Body of pancreas (tissue), 4 donors: ENCODE measurements at regions not wholly inside any gene's neighbourhood (a gene's known extent, or its start where the extent isn't known, plus 50 kb on each side); places are given as distances from the start of the nearest gene placed in this dataset.

Source experiments
- ATAC-seq: fragments of 150-250 bp; one replicate; pipeline ENCODE4 v1.9.1; 2016
- DNase-seq, 4 donors: peaks; one replicate each; pipeline ENCODE4 v3.0.0-alpha.2; 2019
- H3K27ac ChIP-seq, 4 donors: fragments of 200-600 bp; sonication (generic); 1 replicate in 3 of 4; 2 replicates in 1 of 4; pipeline versions ENCODE4 v1.5.1 to v1.6.1; 2016 to 2019; ENCODE audit warnings: mild to moderate bottlenecking in 1 of 4, mixed read lengths in 1 of 4, moderate library complexity in 1 of 4
- H3K27me3 ChIP-seq, 2 donors: fragments of 200-600 bp; sonication (generic); one replicate each; pipeline ENCODE4 v1.6.0; 2016; ENCODE audit warnings: mild to moderate bottlenecking in 1 of 2
- H3K36me3 ChIP-seq, 2 donors: fragments of 200-600 bp; sonication (generic); replicated peaks in 1 of 2; 2 replicates each; pipeline ENCODE4 v1.5.1; 2016; ENCODE audit warnings: low read depth in 2 of 2; ENCODE audit not compliant: insufficient read depth in 1 of 2
- H3K4me1 ChIP-seq: fragments of 200-600 bp; sonication (generic); one replicate; pipeline ENCODE4 v1.6.0; 2016
- H3K4me3 ChIP-seq, 2 donors: fragments of 200-600 bp; sonication (generic); 1 replicate in 1 of 2; 2 replicates in 1 of 2; pipeline ENCODE4 v1.5.1; 2016 to 2019
- H3K9me3 ChIP-seq, 3 donors: fragments of 200-600 bp; sonication (generic); 1 replicate in 2 of 3; 2 replicates in 1 of 3; pipeline ENCODE4 v1.5.1; 2016
- CTCF ChIP-seq, 7 experiments: fragments of 450-650 bp in 4 of 7; fragments of 200-600 bp in 3 of 7; sonication (generic) in 3 of 7; IDR thresholded peaks; one replicate each; pipeline ENCODE4 v1.5.1; 2016 to 2019; ENCODE audit warnings: antibody characterized with exemption in 7 of 7
- POLR2A ChIP-seq, 3 donors: fragments of 450-650 bp; IDR thresholded peaks; one replicate each; pipeline ENCODE4 v1.6.1; 2016; ENCODE audit warnings: antibody characterized with exemption in 3 of 3, mild to moderate bottlenecking in 2 of 3
- WGBS, 2 donors: methylation state at CpG; one replicate each; pipeline ENCODE4 v1.1.5; 2017; 5-methylcytosine and 5-hydroxymethylcytosine counted together
- intact Hi-C: fragments of 100-400 bp; cut with DNase I; formaldehyde crosslinking; loops from one replicate; pipeline ENCODE4 v1.15.1; 2023

GRCh38 chr5:54852007-54852406 lies 133.4 kb downstream of the ESM1 start:
- no peaks in the 10 kb centered on the region for H3K27me3 ChIP-seq
- peaks cover 0 to 5% (median 0%) of the 10 kb centered on the region in 3 donors for H3K9me3 ChIP-seq
- no peaks in the 10 kb centered on the region for H3K36me3 ChIP-seq
- H3K27ac ChIP-seq = no peak overlapping the region
- no peak for TF ChIP-seq POLR2A (IDR thresholded peaks at IDR 0.05)
- ATAC-seq (no peak), DNase-seq (no peak)
- H3K4me3 ChIP-seq = no peak overlapping the region
- WGBS, 2 donors = 49 to 58% methylated on average over 3 of the region's 3 CpGs
- intact Hi-C loops = no loop called here
- H3K4me1 ChIP-seq = no peaks in the 10 kb centered on the region

- TF ChIP-seq CTCF (IDR thresholded peaks at IDR 0.05) (no peak), POLR2A (IDR thresholded peaks at IDR 0.05) (no peak)
- H3K9me3 ChIP-seq = no peaks in the 10 kb centered on the region
- no peak for DNase-seq
- no peak overlapping the region for H3K27ac ChIP-seq
- H3K27me3 ChIP-seq = no peaks in the 10 kb centered on the region
- no peaks in the 10 kb centered on the region for H3K36me3 ChIP-seq
- WGBS, 2 donors = 59 to 67% methylated on average over 4 of the region's 4 CpGs
- intact Hi-C loops = no loop called here
- ATAC-seq = no peak
- no peaks in the 10 kb centered on the region for H3K4me1 ChIP-seq
- no peak overlapping the region for H3K4me3 ChIP-seq
These were observed 133.9 kb downstream of the ESM1 start for GRCh38 chr5:54851449-54851848.

- no peak overlapping the region for H3K4me3 ChIP-seq
- H3K4me1 ChIP-seq = peaks cover 4% of the 10 kb centered on the region
- ATAC-seq = no peak
- WGBS, 2 donors = 41 to 48% methylated on average over 5 of the region's 5 CpGs
- intact Hi-C loops = loop anchor here (5.0 kb wide), 1 partner anchor 331 kb away; the partner anchor contains the start of gene SNX18
- no peaks in the 10 kb centered on the region for H3K9me3 ChIP-seq
- no peak for DNase-seq
- H3K27ac ChIP-seq = no peak overlapping the region
- no peaks in the 10 kb centered on the region for H3K36me3 ChIP-seq
- H3K27me3 ChIP-seq = no peaks in the 10 kb centered on the region
- TF ChIP-seq CTCF (IDR thresholded peaks at IDR 0.05) (no peak), POLR2A (IDR thresholded peaks at IDR 0.05) (no peak)
These were observed 136.8 kb downstream of the ESM1 start for GRCh38 chr5:54848581-54848980.

GRCh38 chr5:54845567-54845941 lies 139.8 kb downstream of the ESM1 start:
- Histone ChIP-seq H3K9me3 (no peaks in the 10 kb centered on the region), H3K36me3 (no peaks in the 10 kb centered on the region), H3K4me1 (peaks cover 4% of the 10 kb centered on the region), H3K27me3 (no peaks in the 10 kb centered on the region), H3K4me3 (no peak overlapping the region), H3K27ac (no peak overlapping the region)
- WGBS, 2 donors = 60 to 67% methylated on average over 3 of the region's 3 CpGs
- ATAC-seq (no peak), DNase-seq (no peak)
- TF ChIP-seq CTCF (IDR thresholded peaks at IDR 0.05) (no peak), POLR2A (IDR thresholded peaks at IDR 0.05) (no peak)
- intact Hi-C loops = loop anchor here (5.0 kb wide), 1 partner anchor 328 kb away; the partner anchor contains the start of gene SNX18

- H3K27me3 ChIP-seq = no peaks in the 10 kb centered on the region
- H3K4me1 ChIP-seq = peaks cover 4% of the 10 kb centered on the region
- DNase-seq (no peak), ATAC-seq (no peak)
- H3K27ac ChIP-seq = no peak overlapping the region
- no peak overlapping the region for H3K4me3 ChIP-seq
- H3K36me3 ChIP-seq = no peaks in the 10 kb centered on the region
- intact Hi-C loops = loop anchor here (5.0 kb wide), 1 partner anchor 328 kb away; the partner anchor contains the start of gene SNX18
- no peaks in the 10 kb centered on the region for H3K9me3 ChIP-seq
- peak; percentile 15 to 73 (median 62) for TF ChIP-seq CTCF (IDR thresholded peaks at IDR 0.05)
- no peak for TF ChIP-seq POLR2A (IDR thresholded peaks at IDR 0.05)
- WGBS, 2 donors = 41 to 45% methylated on average over 6 of the region's 6 CpGs
These were observed 140.4 kb downstream of the ESM1 start for GRCh38 chr5:54844905-54845566.
